Heart right ventricle (tissue), 16 donors: ENCODE measurements at regions not wholly inside any gene's neighbourhood (a gene's known extent, or its start where the extent isn't known, plus 50 kb on each side); places are given as distances from the start of the nearest gene placed in this dataset.

Source experiments
- ATAC-seq, 8 donors: fragments of 200-7000 bp; cut with Tn5 transposase; one replicate each; pipeline ENCODE4 v1.9.1; 2020; ENCODE audit warnings: mild to moderate bottlenecking in 8 of 8, moderate library complexity in 8 of 8, moderate number of reproducible peaks in 1 of 8
- DNase-seq, 2 donors: peaks; one replicate each; pipeline ENCODE4 v3.0.0-alpha.2; 2020
- H3K27ac ChIP-seq, 10 donors: fragments of 200-600 bp; sonication (generic) in 2 of 10; one replicate each; pipeline versions ENCODE4 v1.5.0 to v1.8.0; 2020 to 2022; ENCODE audit warnings: mild to moderate bottlenecking in 3 of 10
- H3K27me3 ChIP-seq, 7 donors: fragments of 200-600 bp; one replicate each; pipeline ENCODE4 v1.8.0; 2021 to 2022; ENCODE audit warnings: mild to moderate bottlenecking in 2 of 7
- H3K36me3 ChIP-seq, 9 donors: fragments of 200-600 bp; sonication (generic) in 1 of 9; one replicate each; pipeline versions ENCODE4 v1.5.0 to v1.8.0; 2020 to 2022; ENCODE audit warnings: mild to moderate bottlenecking in 2 of 9
- H3K4me1 ChIP-seq, 9 donors: fragments of 200-600 bp; sonication (generic) in 1 of 9; one replicate each; pipeline versions ENCODE4 v1.5.0 to v1.8.0; 2020 to 2022; ENCODE audit warnings: mild to moderate bottlenecking in 4 of 9
- H3K4me3 ChIP-seq, 10 donors: fragments of 200-600 bp; sonication (generic) in 2 of 10; one replicate each; pipeline versions ENCODE4 v1.5.0 to v1.8.0; 2020 to 2022; ENCODE audit warnings: mild to moderate bottlenecking in 7 of 10, moderate library complexity in 2 of 10
- H3K9me3 ChIP-seq, 11 donors: fragments of 200-600 bp in 10 of 11; sonication (generic) in 2 of 11; one replicate each; pipeline versions ENCODE4 v1.5.0 to v1.8.0; 2013 to 2022; ENCODE audit warnings: mild to moderate bottlenecking in 2 of 11, control low read depth in 1 of 11, moderate library complexity in 1 of 11
- CTCF ChIP-seq, 9 donors: fragments of 200-600 bp; sonication (generic) in 2 of 9; IDR thresholded peaks; one replicate each; pipeline versions ENCODE4 v1.5.0 to v1.8.0; 2021 to 2022; ENCODE audit warnings: antibody characterized with exemption in 9 of 9, mild to moderate bottlenecking in 5 of 9, moderate library complexity in 1 of 9
- WGBS, 2 donors: extraction: QIAGEN DNeasy Blood & Tissue Kit; methylation state at CpG; one replicate each; pipeline ENCODE4 v1.1.7; 2013; ENCODE audit warnings: inconsistent platforms in 1 of 2; 5-methylcytosine and 5-hydroxymethylcytosine counted together
- intact Hi-C, 10 donors: fragments of 100-400 bp; cut with DNase I; formaldehyde crosslinking; loops; one replicate each; pipeline versions ENCODE4 v1.11.1 to v1.14.2; 2022
- donor health status: Arrhythmogenic right ventricular cardiomyopathy.
- donor health status: ischemic (EF 13 %, LVEDD 7.1; RV severe dilation, severe dysfunction).
- donor health status: healthy with polysubstance abuse.
- donor health status: DM: no; HTN: yes; CAD: no.
- donor health status: DM: no; HTN: no; CAD: no.
- donor health status: ischemic (EF 25% LVEDD 6.9; RV normal size, moderate dysfunction).
- donor health status: ischemic (EF 25% LVEDD 5.7; RV mildly dilated, moderate dysfunction).
- donor health status: healthy.
- donor health status: DM: yes; HTN: yes; CAD: no.
- donor health status: Ischemic cardiomyopathy.
- donor health status: ischemic (EF 35%, LVEDD 5.7; RV mildly dilated, moderate dysfunction).
- donor health status: nonischemic (EF 11% LVEDD 7.7; RV severe dilation, severe dysfunction).
- donor health status: DM: yes; HTN: yes; CAD: no.
- donor health status: PGD.
- donor health status: ischemic (EF 29% LVEDD 5.4; RV normal size, mild dysfunction).
- donor health status: nonischemic (EF 23%, LVEDD 6.1; RV moderate dilation, normal function).

- Histone ChIP-seq H3K36me3 (no peaks in the 10 kb centered on the region), H3K9me3 (peaks cover 0 to 2% (median 0%) of the 10 kb centered on the region in 11 donors), H3K4me3 (no peak overlapping the region), H3K4me1 (no peaks in the 10 kb centered on the region), H3K27me3 (peaks cover 0 to 2% (median 0%) of the 10 kb centered on the region in 7 donors), H3K27ac (no peak overlapping the region)
- ATAC-seq, result no peak
- no peak for DNase-seq
- intact Hi-C loops, result loop anchor here in 2 of 10 donors (10.0 kb wide), 2 partner anchors 345 to 365 kb away; no protein-coding TSS in a partner anchor
- 78 to 80% methylated on average over 2 of the region's 2 CpGs for WGBS, 2 donors
- TF ChIP-seq CTCF (IDR thresholded peaks at IDR 0.05), result no peak
Observed at GRCh38 chr12:29899212-29899931, 115.6 kb upstream of the TMTC1 start.

GRCh38 chr12:29895966-29896365, 112.2 kb upstream of the TMTC1 start:
- DNase-seq (no peak), ATAC-seq (no peak)
- Histone ChIP-seq H3K27ac (no peak overlapping the region), H3K36me3 (no peaks in the 10 kb centered on the region), H3K9me3 (no peaks in the 10 kb centered on the region), H3K4me3 (no peak overlapping the region), H3K4me1 (no peaks in the 10 kb centered on the region), H3K27me3 (peaks cover 0 to 2% (median 0%) of the 10 kb centered on the region in 7 donors)
- WGBS, 2 donors, result 59 to 91% methylated on average over 3 of the region's 3 CpGs
- intact Hi-C loops, result loop anchor here in 2 of 10 donors (10.0 kb wide), 2 partner anchors 341 to 361 kb away; no protein-coding TSS in a partner anchor
- TF ChIP-seq CTCF (IDR thresholded peaks at IDR 0.05), result no peak

DNA sequence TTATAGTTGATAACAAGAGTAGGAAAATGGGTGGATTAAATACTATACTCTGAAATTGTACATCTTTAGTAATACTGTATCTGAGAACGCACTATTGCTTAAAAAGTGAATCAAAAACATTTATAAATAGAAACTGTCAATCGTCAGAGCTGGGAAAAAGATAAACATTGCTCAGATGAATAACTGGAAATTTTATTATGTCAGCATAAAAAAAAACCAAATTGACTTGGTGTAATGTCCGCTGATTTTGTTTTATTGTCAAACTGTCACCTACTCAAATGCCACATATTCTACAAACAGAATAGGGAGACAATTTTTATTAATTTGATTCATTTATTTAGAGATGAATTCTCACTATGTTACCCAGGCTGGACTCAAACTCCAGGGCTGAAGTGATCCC, 109.3 kb upstream of the TMTC1 start:
- ATAC-seq, result no peak
- Histone ChIP-seq H3K4me1 (no peaks in the 10 kb centered on the region), H3K4me3 (no peak overlapping the region), H3K9me3 (no peaks in the 10 kb centered on the region), H3K27me3 (peaks cover 0 to 2% (median 0%) of the 10 kb centered on the region in 7 donors), H3K36me3 (no peaks in the 10 kb centered on the region), H3K27ac (no peak overlapping the region)
- TF ChIP-seq CTCF (IDR thresholded peaks at IDR 0.05), result no peak
- intact Hi-C loops, result loop anchor here in 3 of 10 donors (5.0 to 10.0 kb wide), 3 partner anchors 338 to 358 kb away; no protein-coding TSS in a partner anchor
- no peak for DNase-seq
- WGBS, 2 donors, result 74 to 77% methylated on average over 3 of the region's 3 CpGs

DNA sequence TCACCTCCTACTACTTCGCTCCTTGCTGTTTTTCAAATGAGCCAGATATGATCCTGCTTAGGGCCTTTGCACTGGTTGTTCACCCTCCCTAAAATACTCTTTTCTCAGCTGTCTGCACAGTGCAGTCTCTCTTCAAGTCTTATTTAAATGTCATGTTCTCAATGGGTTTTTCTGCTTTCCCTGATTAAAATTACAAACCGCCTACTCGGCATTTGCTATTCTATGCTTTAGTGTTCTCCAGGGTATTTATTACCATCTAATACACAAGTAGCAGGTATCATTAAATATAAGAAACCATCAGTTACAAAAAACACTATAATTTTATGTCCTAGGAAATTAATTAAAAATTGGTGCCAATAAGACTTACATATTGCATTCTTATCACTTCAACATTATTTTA, 108.0 kb upstream of the TMTC1 start:
- Histone ChIP-seq H3K27me3 (peaks cover 0 to 2% (median 0%) of the 10 kb centered on the region in 7 donors), H3K36me3 (no peaks in the 10 kb centered on the region), H3K27ac (no peak overlapping the region), H3K4me1 (no peaks in the 10 kb centered on the region), H3K9me3 (no peaks in the 10 kb centered on the region), H3K4me3 (no peak overlapping the region)
- 32 to 95% methylated on average over 3 of the region's 3 CpGs for WGBS, 2 donors
- intact Hi-C loops, result loop anchor here in 3 of 10 donors (5.0 to 10.0 kb wide), 3 partner anchors 337 to 357 kb away; no protein-coding TSS in a partner anchor
- no peak for TF ChIP-seq CTCF (IDR thresholded peaks at IDR 0.05)
- DNase-seq (no peak), ATAC-seq (no peak)
